Glutamatergic neuron (in vitro differentiated cells): ENCODE measurements at regions not wholly inside any gene's neighbourhood (a gene's known extent, or its start where the extent isn't known, plus 50 kb on each side); places are given as distances from the start of the nearest gene placed in this dataset.
A peak's percentile ranks its signal among the peaks of the same experiment; 100 is the strongest.

Experiments
- DNase-seq: peaks from one replicate; pipeline ENCODE4 v3.0.0; 2022
- H3K27ac Mint-ChIP-seq: one replicate; pipeline ENCODE4 v1.8.0; 2020; ENCODE audit warnings: mild to moderate bottlenecking, mixed read lengths, inconsistent platforms; ENCODE audit not compliant: unreplicated experiment
- H3K27me3 Mint-ChIP-seq: one replicate; pipeline ENCODE4 v1.8.0; 2020; ENCODE audit warnings: mild to moderate bottlenecking, moderate library complexity, mixed read lengths, inconsistent platforms; ENCODE audit not compliant: unreplicated experiment
- H3K36me3 Mint-ChIP-seq: one replicate; pipeline ENCODE4 v1.8.0; 2020; ENCODE audit warnings: mild to moderate bottlenecking, mixed read lengths, inconsistent platforms; ENCODE audit not compliant: unreplicated experiment
- H3K4me1 Mint-ChIP-seq: one replicate; pipeline ENCODE4 v1.8.0; 2020; ENCODE audit warnings: mild to moderate bottlenecking, low read depth, mixed read lengths, inconsistent platforms; ENCODE audit not compliant: unreplicated experiment
- H3K4me3 Mint-ChIP-seq: one replicate; pipeline ENCODE4 v1.8.0; 2020; ENCODE audit warnings: mild to moderate bottlenecking, mixed read lengths, inconsistent platforms; ENCODE audit not compliant: unreplicated experiment
- H3K9me3 Mint-ChIP-seq: one replicate; pipeline ENCODE4 v1.8.0; 2020; ENCODE audit warnings: mild to moderate bottlenecking, moderate library complexity, mixed read lengths, inconsistent platforms; ENCODE audit not compliant: unreplicated experiment
- TF ChIP-seq, protein P1 (sequence below): fragments of 200-600 bp; sonication (generic); IDR thresholded peaks from one replicate; pipeline ENCODE4 v1.5.0; 2021; ENCODE audit not compliant: partially characterized antibody, unreplicated experiment

GRCh38 chr4:183837222-183837621 is 67.9 kb upstream of the STOX2 start:
- TF ChIP-seq, protein P1, sequence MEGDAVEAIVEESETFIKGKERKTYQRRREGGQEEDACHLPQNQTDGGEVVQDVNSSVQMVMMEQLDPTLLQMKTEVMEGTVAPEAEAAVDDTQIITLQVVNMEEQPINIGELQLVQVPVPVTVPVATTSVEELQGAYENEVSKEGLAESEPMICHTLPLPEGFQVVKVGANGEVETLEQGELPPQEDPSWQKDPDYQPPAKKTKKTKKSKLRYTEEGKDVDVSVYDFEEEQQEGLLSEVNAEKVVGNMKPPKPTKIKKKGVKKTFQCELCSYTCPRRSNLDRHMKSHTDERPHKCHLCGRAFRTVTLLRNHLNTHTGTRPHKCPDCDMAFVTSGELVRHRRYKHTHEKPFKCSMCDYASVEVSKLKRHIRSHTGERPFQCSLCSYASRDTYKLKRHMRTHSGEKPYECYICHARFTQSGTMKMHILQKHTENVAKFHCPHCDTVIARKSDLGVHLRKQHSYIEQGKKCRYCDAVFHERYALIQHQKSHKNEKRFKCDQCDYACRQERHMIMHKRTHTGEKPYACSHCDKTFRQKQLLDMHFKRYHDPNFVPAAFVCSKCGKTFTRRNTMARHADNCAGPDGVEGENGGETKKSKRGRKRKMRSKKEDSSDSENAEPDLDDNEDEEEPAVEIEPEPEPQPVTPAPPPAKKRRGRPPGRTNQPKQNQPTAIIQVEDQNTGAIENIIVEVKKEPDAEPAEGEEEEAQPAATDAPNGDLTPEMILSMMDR: no peak
- H3K27ac Mint-ChIP-seq: no peak overlapping the region
- DNase-seq: no peak
- peaks cover 2% of the 10 kb centered on the region for H3K27me3 Mint-ChIP-seq
- H3K36me3 Mint-ChIP-seq: no peaks in the 10 kb centered on the region
- no peak overlapping the region for H3K4me3 Mint-ChIP-seq
- no peaks in the 10 kb centered on the region for H3K9me3 Mint-ChIP-seq
- H3K4me1 Mint-ChIP-seq: peaks cover 7% of the 10 kb centered on the region

GRCh38 chr4:183838987-183839712 is 66.0 kb upstream of the STOX2 start:
- Mint-ChIP-seq H3K4me1 (peaks cover 7% of the 10 kb centered on the region), H3K9me3 (no peaks in the 10 kb centered on the region), H3K36me3 (no peaks in the 10 kb centered on the region), H3K4me3 (no peak overlapping the region), H3K27me3 (peaks cover 3% of the 10 kb centered on the region), H3K27ac (no peak overlapping the region)
- TF ChIP-seq, protein P1: no peak
- DNase-seq: no peak

- H3K4me1 Mint-ChIP-seq: peaks cover 7% of the 10 kb centered on the region
- H3K27me3 Mint-ChIP-seq: peaks cover 3% of the 10 kb centered on the region
- TF ChIP-seq, protein P1: peak; percentile 98
- H3K9me3 Mint-ChIP-seq: no peaks in the 10 kb centered on the region
- no peak overlapping the region for H3K27ac Mint-ChIP-seq
- H3K36me3 Mint-ChIP-seq: no peaks in the 10 kb centered on the region
- DNase-seq: peak; percentile 89
- H3K4me3 Mint-ChIP-seq: no peak overlapping the region
Measured at GRCh38 chr4:183840311-183840710, 64.8 kb upstream of the STOX2 start.

DNA sequence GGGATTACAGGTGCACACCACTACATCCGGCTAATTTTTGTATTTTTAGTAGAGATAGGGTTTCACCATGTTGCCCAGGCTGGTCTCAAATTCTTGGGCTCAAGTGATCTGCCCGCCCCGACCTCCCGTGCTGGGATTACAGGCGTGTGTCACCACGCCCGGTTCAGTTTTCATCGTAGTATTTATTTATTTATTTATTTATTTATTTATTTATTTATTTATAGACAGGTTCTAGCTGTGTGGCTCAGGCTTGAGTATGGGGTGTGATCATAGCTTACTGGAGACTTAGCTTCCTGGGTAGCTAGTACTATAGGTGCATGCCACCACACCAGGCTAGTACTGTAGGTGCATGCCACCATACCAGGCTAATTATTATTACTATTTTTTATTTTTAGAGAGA is 64.1 kb upstream of the STOX2 start:
- H3K4me1 Mint-ChIP-seq: peaks cover 7% of the 10 kb centered on the region
- no peaks in the 10 kb centered on the region for H3K9me3 Mint-ChIP-seq
- no peak overlapping the region for H3K4me3 Mint-ChIP-seq
- peaks cover 3% of the 10 kb centered on the region for H3K27me3 Mint-ChIP-seq
- TF ChIP-seq, protein P1: no peak
- DNase-seq: no peak
- no peak overlapping the region for H3K27ac Mint-ChIP-seq
- no peaks in the 10 kb centered on the region for H3K36me3 Mint-ChIP-seq

- DNase-seq: no peak
- peaks cover 7% of the 10 kb centered on the region for H3K4me1 Mint-ChIP-seq
- peaks cover 3% of the 10 kb centered on the region for H3K27me3 Mint-ChIP-seq
- no peak overlapping the region for H3K27ac Mint-ChIP-seq
- H3K4me3 Mint-ChIP-seq: no peak overlapping the region
- peaks cover 2% of the 10 kb centered on the region for H3K9me3 Mint-ChIP-seq
- TF ChIP-seq, protein P1: no peak
- H3K36me3 Mint-ChIP-seq: no peaks in the 10 kb centered on the region
Measured at GRCh38 chr4:183842129-183842528, 63.0 kb upstream of the STOX2 start.
